ENCODE measurements at regions not wholly inside any gene's neighbourhood (a gene's known extent, or its start where the extent isn't known, plus 50 kb on each side); places are given as distances from the start of the nearest gene placed in this dataset.

DNA sequence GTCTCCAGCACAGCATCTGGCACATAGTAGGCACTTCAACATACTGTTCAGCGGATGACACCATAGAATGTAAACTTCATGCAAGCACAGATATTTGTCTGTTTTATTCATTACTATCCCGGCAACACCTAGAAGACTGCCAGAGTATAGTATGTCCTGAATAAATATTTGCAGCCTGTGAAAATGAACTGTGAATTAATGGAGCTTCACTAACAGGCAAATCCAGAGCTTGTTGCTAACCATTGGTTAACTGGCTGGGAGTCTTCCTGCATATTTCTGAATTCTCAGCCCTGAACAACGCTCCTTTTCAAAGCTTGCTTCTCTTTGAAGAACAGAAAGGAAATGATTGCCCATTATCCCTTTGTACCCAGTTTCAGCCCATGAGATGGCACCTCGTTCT is 243.3 kb upstream of the CRY1 start:
- no peak for TF ChIP-seq EZH2 (IDR thresholded peaks at IDR 0.05; ENCODE audit: insufficient read depth, poor library complexity, severe bottlenecking)
- TF ChIP-seq EZH2phosphoT487 (IDR thresholded peaks at IDR 0.05; ENCODE audit: insufficient read depth, low read depth) = no peak

All from GM23248 (cell line).